Glutamatergic neuron (in vitro differentiated cells): ENCODE measurements at regions not wholly inside any gene's neighbourhood (a gene's known extent, or its start where the extent isn't known, plus 50 kb on each side); places are given as distances from the start of the nearest gene placed in this dataset.

ENCODE experiments used
- DNase-seq: peaks from one replicate; pipeline ENCODE4 v3.0.0; 2022
- H3K27ac Mint-ChIP-seq: one replicate; pipeline ENCODE4 v1.8.0; 2020; ENCODE audit warnings: mild to moderate bottlenecking, mixed read lengths, inconsistent platforms; ENCODE audit not compliant: unreplicated experiment
- H3K27me3 Mint-ChIP-seq: one replicate; pipeline ENCODE4 v1.8.0; 2020; ENCODE audit warnings: mild to moderate bottlenecking, moderate library complexity, mixed read lengths, inconsistent platforms; ENCODE audit not compliant: unreplicated experiment
- H3K36me3 Mint-ChIP-seq: one replicate; pipeline ENCODE4 v1.8.0; 2020; ENCODE audit warnings: mild to moderate bottlenecking, mixed read lengths, inconsistent platforms; ENCODE audit not compliant: unreplicated experiment
- H3K4me1 Mint-ChIP-seq: one replicate; pipeline ENCODE4 v1.8.0; 2020; ENCODE audit warnings: mild to moderate bottlenecking, low read depth, mixed read lengths, inconsistent platforms; ENCODE audit not compliant: unreplicated experiment
- H3K4me3 Mint-ChIP-seq: one replicate; pipeline ENCODE4 v1.8.0; 2020; ENCODE audit warnings: mild to moderate bottlenecking, mixed read lengths, inconsistent platforms; ENCODE audit not compliant: unreplicated experiment
- H3K9me3 Mint-ChIP-seq: one replicate; pipeline ENCODE4 v1.8.0; 2020; ENCODE audit warnings: mild to moderate bottlenecking, moderate library complexity, mixed read lengths, inconsistent platforms; ENCODE audit not compliant: unreplicated experiment
- TF ChIP-seq, protein P1 (sequence below): fragments of 200-600 bp; sonication (generic); IDR thresholded peaks from one replicate; pipeline ENCODE4 v1.5.0; 2021; ENCODE audit not compliant: partially characterized antibody, unreplicated experiment

GRCh38 chr20:33919653-33920052 lies 74.1 kb upstream of the RALY start:
- H3K27ac Mint-ChIP-seq, result no peak overlapping the region
- peaks cover 5% of the 10 kb centered on the region for H3K27me3 Mint-ChIP-seq
- H3K36me3 Mint-ChIP-seq, result no peaks in the 10 kb centered on the region
- no peak overlapping the region for H3K4me3 Mint-ChIP-seq
- peaks cover 2% of the 10 kb centered on the region for H3K9me3 Mint-ChIP-seq
- TF ChIP-seq, protein P1, sequence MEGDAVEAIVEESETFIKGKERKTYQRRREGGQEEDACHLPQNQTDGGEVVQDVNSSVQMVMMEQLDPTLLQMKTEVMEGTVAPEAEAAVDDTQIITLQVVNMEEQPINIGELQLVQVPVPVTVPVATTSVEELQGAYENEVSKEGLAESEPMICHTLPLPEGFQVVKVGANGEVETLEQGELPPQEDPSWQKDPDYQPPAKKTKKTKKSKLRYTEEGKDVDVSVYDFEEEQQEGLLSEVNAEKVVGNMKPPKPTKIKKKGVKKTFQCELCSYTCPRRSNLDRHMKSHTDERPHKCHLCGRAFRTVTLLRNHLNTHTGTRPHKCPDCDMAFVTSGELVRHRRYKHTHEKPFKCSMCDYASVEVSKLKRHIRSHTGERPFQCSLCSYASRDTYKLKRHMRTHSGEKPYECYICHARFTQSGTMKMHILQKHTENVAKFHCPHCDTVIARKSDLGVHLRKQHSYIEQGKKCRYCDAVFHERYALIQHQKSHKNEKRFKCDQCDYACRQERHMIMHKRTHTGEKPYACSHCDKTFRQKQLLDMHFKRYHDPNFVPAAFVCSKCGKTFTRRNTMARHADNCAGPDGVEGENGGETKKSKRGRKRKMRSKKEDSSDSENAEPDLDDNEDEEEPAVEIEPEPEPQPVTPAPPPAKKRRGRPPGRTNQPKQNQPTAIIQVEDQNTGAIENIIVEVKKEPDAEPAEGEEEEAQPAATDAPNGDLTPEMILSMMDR, result no peak
- no peaks in the 10 kb centered on the region for H3K4me1 Mint-ChIP-seq
- DNase-seq, result no peak

DNA sequence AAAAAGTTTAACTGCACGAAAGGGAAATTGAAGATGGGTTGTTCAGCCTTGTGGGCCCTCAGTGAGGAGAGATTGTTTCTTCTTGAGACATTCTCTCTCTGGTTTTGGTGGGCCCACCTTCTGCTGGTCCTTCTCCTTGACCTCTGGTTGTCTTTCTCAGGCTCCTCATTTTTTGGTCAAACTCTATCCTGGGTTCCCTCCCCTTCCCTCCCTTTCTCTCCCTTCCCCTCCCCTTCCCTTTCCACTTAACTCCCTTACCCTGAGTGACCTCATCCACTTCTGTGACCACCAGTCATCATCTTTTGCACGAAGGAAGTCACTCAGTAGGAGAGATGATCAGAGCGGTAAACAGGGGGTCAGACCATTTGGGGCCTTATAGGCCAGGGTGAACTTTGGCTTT lies 71.5 kb upstream of the RALY start:
- Mint-ChIP-seq H3K4me1 (no peaks in the 10 kb centered on the region), H3K27ac (no peak overlapping the region), H3K4me3 (no peak overlapping the region), H3K9me3 (peaks cover 2% of the 10 kb centered on the region), H3K27me3 (peaks cover 5% of the 10 kb centered on the region), H3K36me3 (no peaks in the 10 kb centered on the region)
- no peak for DNase-seq
- TF ChIP-seq, protein P1, result no peak

GRCh38 chr20:33923740-33924139 lies 70.0 kb upstream of the RALY start:
- no peaks in the 10 kb centered on the region for H3K4me1 Mint-ChIP-seq

DNA sequence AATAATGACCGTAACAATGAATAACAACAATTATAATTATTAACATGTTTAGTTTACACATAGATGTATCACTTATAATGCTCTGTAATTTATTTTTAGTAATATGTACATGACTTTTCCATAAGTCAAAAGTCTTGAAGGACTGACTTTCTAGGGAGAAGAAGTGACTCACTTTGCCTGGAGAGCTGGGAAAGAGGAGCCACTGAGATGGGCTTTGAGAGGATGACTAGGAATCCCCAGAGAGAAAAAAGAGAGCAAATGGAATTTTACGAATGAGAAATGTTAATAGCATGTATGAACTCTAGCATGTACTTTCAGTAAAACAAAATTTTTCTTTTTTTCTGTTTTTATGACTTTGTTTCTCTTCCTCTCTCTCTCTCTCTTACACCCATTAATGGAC lies 67.8 kb upstream of the RALY start:
- no peak for DNase-seq
- Mint-ChIP-seq H3K36me3 (no peaks in the 10 kb centered on the region), H3K4me3 (no peak overlapping the region), H3K27me3 (peaks cover 4% of the 10 kb centered on the region), H3K9me3 (peaks cover 1% of the 10 kb centered on the region), H3K27ac (no peak overlapping the region), H3K4me1 (no peaks in the 10 kb centered on the region)
- TF ChIP-seq, protein P1, result no peak

More at GRCh38 chr20:33923740-33924139, 70.0 kb upstream of the RALY start:
- TF ChIP-seq, protein P1, result no peak
- DNase-seq, result no peak
- H3K4me3 Mint-ChIP-seq, result no peak overlapping the region
- H3K36me3 Mint-ChIP-seq, result no peaks in the 10 kb centered on the region
- H3K27ac Mint-ChIP-seq, result no peak overlapping the region
- H3K27me3 Mint-ChIP-seq, result peaks cover 7% of the 10 kb centered on the region
- peaks cover 2% of the 10 kb centered on the region for H3K9me3 Mint-ChIP-seq

DNA sequence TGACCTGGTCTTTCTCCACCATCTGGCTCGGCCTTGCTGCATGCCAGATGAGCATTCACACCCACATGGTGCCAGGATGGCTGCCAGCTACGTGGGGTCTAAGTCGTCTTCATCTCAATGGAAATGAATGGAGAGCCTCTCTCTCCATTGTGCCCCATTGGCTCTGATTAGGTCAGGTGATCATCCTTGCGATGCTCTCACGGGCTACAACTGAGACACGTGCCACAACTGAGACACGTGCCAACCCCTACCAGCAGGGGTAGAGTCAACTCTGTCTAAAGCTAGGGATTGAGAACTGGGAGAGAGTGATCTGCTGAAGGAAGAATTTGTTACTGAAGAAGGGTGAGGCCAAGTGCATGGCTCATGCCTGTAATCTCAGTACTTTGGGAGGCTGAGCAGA lies 67.3 kb upstream of the RALY start:
- Mint-ChIP-seq H3K27me3 (peaks cover 4% of the 10 kb centered on the region), H3K4me3 (no peak overlapping the region), H3K36me3 (no peaks in the 10 kb centered on the region), H3K27ac (no peak overlapping the region), H3K9me3 (peaks cover 1% of the 10 kb centered on the region), H3K4me1 (no peaks in the 10 kb centered on the region)
- DNase-seq, result no peak
- TF ChIP-seq, protein P1, result no peak
